Prostate gland (tissue), 2 donors: ENCODE measurements at regions not wholly inside any gene's neighbourhood (a gene's known extent, or its start where the extent isn't known, plus 50 kb on each side); places are given as distances from the start of the nearest gene placed in this dataset.

ENCODE experiments used
- CTCF ChIP-seq, 4 experiments: fragments of 200-600 bp in 2 of 4; fragments of 450-650 bp in 2 of 4; sonication (generic) in 2 of 4; IDR thresholded peaks; 1 replicate in 3 of 4; 2 replicates in 1 of 4; pipeline ENCODE4 v1.5.1; 2016 to 2019; ENCODE audit warnings: antibody characterized with exemption in 4 of 4, mild to moderate bottlenecking in 2 of 4, moderate library complexity in 2 of 4
- POLR2A ChIP-seq: fragments of 450-650 bp; IDR thresholded peaks from one replicate; pipeline ENCODE4 v1.6.1; 2016; ENCODE audit warnings: antibody characterized with exemption, mild to moderate bottlenecking

DNA sequence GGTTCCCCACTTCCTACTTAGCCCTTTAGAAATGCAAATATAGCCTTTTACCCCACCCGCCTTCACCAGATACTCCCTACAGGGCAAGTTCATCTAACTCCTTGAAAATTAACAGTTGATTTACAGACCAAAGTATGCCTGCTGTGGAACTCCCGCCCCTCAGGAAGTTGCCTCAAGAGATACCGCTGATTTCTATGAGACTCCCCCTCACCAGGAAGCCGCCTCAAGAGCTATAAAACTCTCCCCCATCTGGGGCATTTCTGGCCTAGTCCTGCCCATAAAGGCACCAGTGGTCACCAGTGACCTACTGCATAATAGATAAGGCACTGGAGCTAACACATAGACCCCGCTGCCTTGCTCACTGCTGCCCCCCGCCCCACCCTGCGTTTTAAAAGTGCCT lies 201.7 kb upstream of the UBL3 start:
- TF ChIP-seq CTCF (IDR thresholded peaks at IDR 0.05) (no peak), POLR2A (no peak)
